ENCODE measurements at regions not wholly inside any gene's neighbourhood (a gene's known extent, or its start where the extent isn't known, plus 50 kb on each side); places are given as distances from the start of the nearest gene placed in this dataset.
A peak's percentile ranks its signal among the peaks of the same experiment; 100 is the strongest.
"Not testable (repeated sequence)": the region's sequence is repeated elsewhere in the genome, so short reads cannot be mapped to it uniquely, and the experiment has no call there.

DNA sequence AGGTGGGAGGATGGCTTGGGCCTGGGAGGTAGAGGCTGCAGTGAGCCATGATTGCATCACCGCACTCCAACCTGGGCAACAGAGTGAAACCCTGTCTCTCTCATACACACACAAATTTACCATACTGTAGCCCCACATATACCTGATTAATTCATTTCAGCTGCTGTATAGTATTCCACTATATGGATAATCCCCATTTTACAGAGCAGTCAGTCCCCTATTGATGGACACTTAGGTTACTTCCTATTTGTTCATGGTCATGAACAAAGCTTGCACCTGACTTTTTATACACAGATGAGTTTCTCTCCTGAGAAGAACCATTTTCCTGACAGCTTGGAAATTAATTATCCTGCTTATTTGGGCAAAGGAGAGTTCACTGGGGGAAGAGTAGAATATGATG is 59.2 kb downstream of the EMX2 start:
- DNase-seq, result no peak

DNA sequence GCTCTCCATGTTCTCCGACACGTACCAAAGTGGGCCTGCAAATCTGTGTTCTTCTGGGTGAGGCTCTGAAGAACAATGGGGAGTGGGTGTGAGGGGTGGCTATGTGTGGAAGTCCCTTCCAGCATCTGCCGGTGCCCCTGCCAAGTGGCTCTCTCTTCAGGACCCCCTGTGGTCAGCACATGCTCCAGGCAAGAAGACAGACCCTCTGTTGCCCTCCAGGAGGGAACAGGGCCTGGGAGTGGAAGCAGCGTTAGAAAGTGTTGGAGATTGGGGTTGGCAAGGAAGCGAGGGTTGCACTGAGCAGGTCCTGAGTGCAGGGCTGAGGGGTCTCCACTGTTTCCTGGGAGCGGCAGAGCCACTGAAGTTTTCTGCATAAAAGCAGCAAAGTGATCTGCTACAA is 60.5 kb downstream of the EMX2 start:
- no peak for DNase-seq

DNA sequence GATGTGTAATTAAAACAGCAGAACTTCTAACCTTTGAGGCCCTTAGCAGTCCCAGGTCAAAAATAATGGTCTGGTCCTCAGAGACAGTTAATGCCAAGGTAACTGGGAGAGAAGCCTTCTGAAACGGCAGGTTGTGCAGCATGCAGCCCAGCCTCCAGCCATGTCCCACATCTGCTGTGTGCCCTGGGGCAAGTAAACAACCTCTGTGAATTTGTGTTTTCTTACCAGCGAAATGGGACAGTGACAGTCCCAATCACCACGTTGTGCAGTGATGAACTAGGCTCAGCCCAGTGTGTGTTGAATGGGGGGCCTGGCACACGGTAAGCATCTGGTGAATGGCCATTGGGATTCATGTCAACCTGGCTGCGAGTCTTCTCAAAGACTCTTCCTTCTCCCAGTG is 61.2 kb downstream of the EMX2 start:
- DNase-seq, result no peak

DNA sequence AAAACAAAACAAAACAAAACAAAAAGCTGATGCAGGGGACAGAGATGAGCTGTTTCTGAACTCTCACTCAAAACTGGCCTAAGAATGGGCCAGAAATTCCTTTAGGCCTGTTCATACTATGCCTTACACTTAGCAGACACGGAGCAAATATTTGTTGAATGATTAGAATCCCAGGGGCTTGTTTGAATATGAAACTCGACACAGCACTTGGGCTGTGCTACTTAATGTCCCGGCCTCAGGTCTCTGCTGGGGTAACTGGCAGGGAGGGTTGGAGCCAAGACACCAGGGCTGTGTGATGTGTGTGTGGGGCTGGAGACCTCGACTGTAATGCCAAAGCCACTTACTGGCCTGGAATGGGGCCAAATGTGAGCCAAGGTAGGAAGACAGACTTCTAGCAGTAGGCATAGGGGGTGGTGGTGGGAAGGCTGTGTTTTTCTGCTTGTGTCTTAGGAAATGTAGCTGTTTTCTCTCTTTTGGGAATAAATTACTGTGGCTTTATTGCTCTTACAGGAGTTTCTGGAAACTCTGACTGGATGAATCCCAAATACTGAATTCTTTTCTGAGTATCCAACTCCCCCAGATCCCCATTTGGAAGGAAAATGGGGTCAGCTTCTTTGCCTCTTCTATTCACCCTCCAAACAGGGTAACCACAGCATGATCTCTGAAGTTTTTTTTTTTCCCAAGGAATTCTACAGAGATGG is 66.7 kb downstream of the EMX2 start:
- DNase-seq, result peak; percentile 80

DNA sequence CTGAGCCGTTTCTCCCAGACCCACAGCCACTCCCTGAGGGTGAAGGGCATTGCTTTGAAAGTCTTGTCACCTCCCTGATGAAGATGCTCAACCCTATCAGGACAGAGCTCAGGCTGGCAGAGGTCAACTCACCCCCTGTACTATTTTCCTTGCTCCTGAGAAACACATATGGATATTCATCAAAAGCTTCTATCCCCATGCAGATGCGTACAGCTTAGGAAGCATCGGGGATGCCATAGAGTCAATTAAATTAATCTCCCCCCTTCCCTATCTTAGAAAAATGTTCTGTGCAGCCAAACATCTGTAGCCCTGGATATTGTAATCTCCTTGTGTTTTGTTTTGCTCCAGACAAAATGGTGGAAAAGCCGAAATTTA is 67.2 kb downstream of the EMX2 start:
- no peak for DNase-seq

DNA sequence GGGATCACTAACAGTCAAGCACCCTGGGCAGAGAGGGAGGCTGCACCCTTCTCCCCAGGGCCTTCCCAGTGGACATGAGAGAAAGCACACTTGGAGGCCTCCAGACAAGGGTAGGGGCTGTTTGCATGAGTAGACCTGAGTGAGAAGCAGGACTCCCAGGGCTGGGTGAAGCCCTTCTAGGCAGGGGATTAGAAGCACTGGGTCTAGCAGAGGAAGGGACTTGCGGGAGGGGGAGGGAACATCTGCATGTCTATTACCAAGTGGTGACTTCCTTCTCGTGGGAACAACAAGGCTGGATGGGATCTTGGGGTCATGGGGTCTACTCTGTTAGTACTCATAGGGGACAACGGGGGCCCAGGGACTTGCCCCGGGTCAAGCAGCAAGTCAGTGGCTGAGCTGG is 67.8 kb downstream of the EMX2 start:
- no peak for DNase-seq

DNA sequence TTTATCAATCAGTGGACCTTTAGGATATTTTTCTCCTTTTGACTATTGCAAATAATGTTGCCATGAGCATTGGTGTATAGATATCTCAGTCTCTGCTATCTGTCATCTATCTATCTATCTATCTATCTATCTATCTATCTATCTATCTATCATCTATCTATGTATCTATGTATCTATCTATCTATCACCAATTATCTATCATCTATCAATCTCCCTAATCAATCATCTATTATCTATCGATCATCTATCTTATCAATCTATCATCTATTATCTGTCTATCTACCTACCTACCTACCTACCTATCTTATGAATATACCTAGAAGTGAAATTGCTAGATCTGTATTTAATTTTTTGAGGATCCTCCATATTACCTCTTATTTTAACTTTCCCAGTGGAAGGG is 69.6 kb downstream of the EMX2 start:
- no peak for DNase-seq

DNA sequence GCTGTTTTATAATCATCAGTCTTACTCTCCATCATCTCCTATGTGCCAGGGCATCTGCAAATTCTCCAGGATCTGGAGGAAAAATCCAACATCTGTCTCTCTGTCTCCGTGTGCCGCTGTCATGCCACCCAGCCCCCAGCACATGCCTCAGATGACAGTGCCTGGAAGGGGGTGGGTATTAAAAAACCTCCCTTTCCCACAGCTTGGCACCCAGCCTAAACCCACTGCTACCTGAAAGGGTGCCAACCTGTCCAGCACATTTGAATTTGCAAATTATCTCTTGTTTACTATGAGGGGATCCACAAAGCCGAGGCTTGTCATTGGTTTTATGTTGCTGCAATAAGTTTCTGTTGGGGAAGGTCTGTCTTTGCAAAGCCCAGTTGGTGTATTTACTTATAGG is 73.1 kb downstream of the EMX2 start:
- no peak for DNase-seq

DNA sequence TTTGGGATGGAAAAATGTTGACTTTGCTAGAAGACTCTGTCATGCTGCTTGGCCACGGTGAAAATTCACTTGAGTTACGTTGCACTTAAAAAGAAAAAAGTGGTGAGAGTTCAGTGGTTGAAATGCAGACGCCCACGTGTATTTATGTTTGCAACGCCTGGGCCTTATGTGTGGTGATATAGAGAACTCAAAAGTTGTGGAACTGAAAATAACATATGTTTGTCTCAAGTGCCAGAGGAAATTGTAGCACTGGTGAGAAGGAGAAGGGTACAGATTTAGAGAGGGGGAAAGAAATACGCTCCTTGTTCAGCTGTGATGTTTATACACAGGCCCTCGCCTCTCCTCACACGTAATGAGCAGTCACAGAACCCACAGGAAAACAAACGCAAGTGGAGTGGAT is 73.6 kb downstream of the EMX2 start:
- no peak for DNase-seq

DNA sequence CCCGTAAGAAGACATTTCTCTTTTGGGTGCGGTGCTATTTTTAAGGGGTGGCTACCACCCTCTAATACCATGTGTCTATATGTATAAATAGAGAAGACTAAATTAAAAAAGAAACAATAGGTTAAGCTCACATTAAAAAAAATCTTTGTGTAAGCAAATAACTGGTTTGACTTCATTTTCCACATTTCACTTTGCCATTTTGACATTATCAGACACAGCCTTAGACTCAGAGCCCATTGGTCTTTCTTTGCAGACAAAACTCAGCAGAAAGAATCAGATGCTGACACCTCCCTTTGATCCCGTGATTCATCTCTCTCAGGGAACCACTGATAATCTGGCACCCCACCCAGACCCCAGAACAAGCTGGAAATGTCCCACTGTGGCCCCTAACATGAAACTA is 74.5 kb downstream of the EMX2 start:
- DNase-seq, result no peak

DNA sequence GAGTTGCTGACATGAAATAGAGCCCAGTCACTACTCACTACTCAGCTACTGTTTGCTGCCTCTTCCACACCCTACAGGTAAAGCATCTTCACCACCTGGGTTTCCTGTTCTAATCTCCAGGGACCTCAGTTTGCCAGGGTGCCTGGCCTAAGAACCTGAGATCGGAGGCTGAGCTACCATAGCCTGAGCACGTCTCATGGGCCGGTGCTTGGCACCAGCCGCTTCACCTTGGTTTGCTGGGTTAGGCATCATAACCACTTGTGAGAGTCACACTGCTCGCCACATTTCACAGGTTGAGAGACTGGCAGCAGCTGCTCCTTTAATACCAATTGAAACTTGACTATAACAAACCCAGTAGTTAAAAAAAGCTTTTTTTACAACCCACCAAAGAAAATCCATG is 75.1 kb downstream of the EMX2 start:
- DNase-seq, result no peak

DNA sequence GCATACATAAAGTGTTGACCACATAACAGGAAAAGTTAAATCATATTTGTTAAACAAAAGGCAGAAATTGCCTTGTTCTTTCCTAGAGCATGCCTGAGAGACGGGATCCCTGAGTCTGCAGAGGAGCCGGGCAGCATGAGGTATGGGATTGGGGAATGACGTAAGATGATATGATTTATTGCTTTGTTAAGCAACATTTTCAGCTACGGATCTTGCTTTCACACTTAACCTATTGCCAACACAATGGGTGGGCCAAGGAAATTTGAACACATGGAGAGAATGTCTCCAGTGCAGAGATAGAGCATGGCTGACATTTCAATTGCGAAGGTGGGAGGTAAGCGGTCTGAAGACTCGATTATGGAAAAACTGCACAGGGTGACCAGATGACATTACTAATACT is 76.7 kb downstream of the EMX2 start:
- DNase-seq, result no peak

DNA sequence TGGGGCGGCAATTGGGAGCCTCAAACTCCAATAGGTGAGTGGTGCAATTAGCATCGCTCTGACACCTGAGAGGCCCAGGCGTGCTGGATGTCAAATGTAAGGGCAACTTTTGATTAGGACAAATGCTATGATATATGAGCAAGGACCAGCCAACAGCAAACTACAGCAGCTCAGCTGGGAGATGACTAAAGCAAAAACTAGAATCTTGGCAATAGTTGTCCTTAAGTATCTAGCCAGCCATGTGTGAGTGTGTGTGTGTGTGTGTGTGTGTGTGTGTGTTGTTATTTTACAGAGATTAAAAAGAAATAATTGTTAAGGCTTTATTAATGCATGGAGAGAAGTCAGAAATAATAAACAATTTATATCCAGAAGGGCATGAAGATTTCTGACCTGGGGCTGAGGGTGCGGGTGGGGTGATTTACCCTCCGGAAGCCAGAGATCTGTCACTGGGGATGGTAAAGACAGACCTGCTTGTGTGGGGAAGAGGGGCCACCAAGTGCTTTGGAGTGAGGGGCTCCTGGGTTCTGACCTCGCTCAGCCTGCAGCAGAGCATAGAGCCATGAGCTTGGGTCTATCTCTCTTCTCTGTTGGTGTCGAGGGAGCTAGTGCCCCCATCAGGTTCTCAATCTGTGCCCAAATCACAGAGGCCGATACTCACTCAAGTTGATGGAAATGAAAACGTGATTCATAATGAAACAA is 77.3 kb downstream of the EMX2 start:
- no peak for DNase-seq

DNA sequence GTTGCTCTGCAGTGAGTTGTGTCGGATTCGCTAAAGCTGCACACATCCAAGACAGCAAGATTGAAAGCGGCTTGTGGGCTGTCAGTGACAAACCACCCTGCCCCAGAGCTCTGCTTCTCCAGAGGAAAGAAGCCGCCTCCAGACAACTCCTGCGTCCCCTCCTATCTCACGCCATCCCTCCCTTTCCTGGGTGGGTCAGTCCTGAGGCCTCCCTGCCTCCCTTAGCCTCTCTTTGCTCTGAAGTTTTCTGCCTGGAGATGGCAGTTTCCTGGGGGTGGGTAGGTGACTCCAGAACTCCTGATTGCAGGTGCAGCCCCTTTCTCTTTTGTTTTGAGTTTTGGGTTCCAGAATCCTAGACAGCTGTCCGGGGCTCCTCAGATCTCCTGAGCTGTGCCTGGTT is 78.7 kb downstream of the EMX2 start:
- no peak for DNase-seq

DNA sequence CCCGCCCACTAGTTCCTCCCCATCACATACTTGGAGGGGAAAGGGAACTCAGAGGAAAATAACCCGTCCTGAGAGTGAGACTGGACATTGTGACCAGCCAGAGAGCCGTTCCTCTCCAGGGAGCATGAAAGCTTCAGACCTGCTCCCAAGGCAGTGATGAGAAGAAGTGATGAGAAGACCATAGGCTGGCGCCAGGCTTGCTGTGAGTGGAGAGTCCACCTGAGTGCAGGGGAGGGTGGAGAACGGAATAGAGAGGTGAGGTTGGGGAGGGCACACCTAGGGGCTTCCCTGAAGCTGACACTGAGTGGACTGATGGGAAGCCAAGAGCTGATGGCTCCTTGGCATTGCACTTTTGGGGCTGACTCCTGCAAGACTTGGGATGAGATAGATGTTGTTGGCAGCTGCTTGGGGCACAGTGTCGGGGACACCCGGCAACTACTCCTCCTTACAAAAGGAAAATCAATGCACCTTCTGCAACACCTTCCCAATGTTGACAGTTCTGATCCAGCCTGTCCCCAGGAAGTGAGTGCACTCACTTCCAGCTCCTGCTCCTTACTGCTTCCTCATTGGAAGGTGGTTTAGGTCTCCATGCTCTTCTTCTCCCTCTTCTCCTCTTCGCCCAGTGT is 79.4 kb downstream of the EMX2 start:
- DNase-seq, result no peak

DNA sequence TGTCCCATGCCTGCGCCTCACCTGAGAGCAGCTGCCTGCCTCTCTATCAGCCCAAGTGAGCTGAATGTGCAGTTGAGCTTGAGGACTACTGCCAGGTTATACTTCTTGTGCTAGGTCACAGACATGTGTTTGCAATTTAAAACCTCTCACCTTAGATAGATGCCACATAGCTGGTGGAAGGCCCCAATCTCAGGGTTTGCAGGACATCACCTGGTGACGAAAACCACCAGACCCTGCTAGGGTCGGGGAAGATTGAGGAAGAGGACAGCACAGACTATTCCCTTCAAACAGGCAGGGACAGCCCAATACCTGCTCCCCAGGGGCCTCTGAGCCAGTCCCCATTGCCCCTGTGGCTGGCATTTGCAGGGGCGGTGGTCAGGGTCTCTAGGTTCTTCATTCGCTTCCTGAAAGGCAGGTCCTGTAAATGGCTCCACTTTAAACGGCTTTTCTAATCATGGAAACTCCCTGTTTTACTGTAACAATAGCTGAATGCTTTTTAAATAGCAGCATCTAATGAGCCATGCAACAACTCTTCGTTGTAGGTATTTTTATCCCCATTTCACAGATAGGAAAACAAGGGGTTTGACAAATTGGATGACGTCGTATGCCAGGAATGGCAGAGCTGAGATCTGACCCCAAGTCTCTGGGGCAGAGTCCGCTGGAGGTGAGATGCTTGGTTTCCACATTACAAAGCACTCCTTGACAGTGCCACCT is 80.1 kb downstream of the EMX2 start:
- no peak for DNase-seq

DNA sequence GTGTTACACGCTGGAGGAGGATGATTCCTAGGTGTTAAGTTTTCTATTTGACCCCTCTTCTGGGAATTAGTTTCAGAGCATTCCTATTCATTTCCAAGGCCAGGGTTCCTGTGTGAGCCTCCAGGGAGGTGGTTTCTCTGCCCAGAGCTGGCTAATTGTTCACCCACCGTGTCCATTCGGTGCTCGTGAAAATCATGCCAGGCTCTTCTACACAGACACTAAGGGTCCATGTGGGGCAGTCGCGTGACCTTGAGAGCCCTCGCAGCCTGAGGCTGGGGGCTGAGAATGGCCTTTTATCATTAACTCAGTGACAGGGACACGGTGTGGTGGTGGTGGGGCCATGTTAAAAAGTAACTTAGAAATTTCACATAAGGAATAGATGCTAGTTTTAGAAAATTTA is 83.7 kb downstream of the EMX2 start:
- DNase-seq, result no peak

DNA sequence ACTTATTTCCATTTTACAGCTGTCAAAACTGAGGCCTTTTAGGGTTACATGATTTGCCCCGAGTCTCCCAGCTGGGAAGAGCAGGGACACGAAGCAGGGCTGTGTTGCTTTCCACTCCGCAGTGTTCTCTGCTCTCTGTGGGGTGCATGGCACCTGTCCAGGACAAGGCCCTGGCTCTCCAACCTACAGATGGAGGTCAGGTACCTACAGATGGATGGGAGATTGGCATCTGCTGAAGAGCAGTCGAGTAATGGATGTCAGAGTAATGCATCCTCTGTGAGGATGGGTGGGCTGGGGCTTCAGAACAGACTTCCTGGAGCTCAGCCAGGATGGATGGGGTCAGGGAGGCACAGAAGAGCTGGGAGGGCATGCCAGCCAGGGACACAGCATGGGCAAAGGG is 85.0 kb downstream of the EMX2 start:
- no peak for DNase-seq

DNA sequence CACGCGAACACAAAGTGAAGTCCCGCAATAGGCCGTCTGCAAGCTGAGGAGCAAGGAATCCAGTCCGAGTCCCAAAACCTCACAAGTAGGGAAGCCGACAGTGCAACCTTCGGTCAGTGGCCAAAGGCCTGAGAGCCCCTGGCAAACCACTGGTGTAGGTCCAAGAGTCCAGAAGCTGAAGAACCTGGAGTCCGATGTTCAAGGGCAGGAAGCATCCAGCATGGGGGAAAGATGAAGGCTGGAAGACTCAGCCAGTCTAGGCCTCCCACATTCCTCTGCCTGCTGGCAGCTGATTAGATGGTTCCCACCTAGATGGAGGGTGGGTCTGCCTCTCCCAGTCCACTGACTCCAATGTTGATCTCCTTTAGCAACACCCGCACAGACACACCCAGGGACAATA is 87.2 kb downstream of the EMX2 start:
- not testable (repeated sequence) for DNase-seq

DNA sequence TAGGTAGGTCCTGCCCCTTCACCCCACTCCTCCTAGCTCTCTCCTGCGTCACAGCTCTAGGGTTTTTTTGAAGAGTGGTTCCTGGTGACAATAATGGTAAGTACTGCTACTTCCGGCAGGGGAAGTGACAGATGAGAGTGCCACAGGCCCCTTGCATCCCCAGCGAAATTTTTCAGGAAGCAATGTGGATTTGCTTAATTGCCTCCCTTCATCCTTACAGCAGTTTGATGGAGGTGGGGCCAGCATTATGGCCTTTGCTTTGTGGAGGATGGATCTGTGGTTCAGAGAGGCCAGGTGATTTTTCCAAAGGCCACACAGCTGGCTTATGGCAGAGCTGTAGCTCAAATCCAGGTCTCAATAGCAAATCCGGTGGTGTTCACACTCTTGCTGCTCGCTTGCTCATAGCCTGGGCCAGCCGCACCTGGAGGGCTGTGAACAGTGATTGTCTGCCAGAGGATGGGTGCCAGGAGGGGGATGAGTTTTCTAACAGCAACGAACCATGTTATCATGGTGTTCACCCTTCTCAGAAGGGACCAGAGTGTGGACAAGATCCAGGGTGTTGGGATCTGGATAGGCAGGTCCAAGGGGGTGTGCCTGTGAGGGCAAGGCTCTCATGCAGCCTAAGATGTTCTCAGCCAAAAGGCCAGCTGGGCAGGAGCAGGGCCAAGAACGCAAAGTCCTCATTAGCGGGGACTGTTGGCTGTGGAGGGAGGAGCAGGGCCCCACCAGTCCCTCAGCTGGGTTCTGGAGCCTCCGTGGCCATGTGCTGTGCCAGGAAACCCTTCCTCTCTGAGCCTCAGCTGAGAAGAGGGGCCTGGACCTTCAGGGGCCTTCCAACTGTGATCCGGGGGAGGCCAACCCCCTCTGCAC is 89.0 kb downstream of the EMX2 start:
- peak; percentile 68 for DNase-seq

DNA sequence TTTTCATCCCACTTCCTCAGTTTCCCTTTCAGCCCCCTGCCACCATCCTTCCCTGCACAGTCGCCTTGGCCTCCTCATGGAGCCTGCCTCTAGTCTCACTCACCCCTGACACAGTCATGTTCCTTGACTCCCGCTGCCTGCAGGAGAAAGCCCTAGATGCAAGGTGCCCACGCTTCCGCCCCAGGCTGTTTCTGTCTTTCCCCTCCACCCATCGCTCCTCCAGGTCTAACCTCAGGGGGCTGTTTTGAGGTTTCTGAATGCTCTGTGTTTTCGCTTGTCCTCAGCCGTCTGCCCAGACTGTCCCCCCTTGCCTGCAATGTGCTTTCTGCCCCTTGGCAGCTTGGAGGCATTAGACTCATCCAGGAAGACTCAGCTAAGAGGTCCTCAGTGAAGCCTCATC is 89.9 kb downstream of the EMX2 start:
- DNase-seq, result no peak

DNA sequence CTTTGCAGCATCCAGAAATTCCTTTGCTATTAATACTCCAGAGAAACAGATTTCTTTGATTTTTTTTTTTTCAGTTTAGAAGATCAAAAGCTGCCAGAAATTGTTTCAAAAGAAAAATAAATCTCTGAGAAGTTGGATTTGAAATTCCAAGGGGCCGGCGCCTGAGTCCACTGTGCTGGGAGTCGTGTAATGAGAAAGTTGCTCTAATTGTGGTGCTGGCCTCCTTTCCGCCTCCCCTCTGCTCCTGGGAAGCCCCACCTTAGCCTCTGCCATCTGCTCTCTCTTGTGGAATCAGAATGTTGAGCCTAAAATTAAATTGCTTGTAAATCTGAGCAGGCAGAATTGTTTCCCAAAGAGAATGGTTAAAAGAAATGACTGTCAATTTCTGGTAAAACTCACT is 93.3 kb downstream of the EMX2 start:
- DNase-seq, result no peak

DNA sequence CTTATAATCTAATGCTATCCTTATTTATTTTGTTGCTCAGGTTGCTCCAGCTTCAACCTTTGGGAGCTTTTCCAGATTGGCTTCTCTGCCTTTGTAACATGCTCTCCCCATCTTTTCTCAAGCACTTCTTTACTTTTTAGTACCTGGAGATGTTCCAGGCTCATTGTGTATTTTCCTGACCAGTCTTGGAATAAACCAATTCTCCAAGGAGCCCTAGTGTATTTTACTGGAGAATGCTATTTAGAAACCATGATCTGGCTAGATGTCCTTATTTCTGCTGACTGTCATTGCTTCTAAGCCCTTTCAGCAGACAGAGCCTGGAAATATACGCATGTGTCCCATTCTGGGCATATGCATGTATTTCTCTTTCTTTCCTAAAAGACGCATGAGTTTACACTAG is 95.7 kb downstream of the EMX2 start:
- no peak for DNase-seq

All from right forelimb (tissue), 1 donor.